ENCODE measurements at regions not wholly inside any gene's neighbourhood (a gene's known extent, or its start where the extent isn't known, plus 50 kb on each side); places are given as distances from the start of the nearest gene placed in this dataset.

DNA sequence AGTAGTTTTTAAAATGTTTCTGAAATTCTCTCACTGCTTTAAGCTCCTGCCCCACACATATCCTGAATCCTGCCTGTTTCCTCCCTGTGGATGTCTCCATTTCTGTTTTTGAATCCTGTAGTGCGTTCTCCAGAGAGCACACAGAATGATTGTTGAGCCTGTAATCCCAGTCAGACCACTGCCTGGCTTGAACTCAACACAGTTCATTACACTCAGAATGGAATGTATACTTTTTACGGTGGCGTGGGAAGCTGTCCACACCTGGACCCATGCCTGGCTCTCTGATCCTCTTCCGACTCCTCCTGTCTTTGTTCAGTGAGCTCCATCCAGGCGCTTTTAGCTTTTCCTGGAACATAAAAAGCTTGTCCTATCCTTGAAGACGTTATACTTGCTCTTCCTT, 1217.0 kb upstream of the PRKX start:
- no TSS peak for BruUV-seq (replicated peaks)
- Histone ChIP-seq H3K18ac (ENCODE audit: low read depth, low read length) (no peak overlapping the region), H3K79me1 (ENCODE audit: low read depth in 1 of 2, low read length in 2 of 2) (no peaks in the 10 kb centered on the region), H2BK5ac (ENCODE audit: low read depth, low read length, poor library complexity, severe bottlenecking) (no peak overlapping the region), H2AK9ac (replicated peaks; ENCODE audit: low read depth, low read length, poor library complexity) (no peak overlapping the region), H2AK5ac (ENCODE audit: low read depth, low read length) (no peak overlapping the region), H3K4me2 (ENCODE audit: low read depth, low read length) (no peak overlapping the region), H3K27me3 (ENCODE audit: control insufficient read depth, insufficient read depth, low read length) (no peaks in the 10 kb centered on the region), H4K91ac (ENCODE audit: insufficient read depth, low read depth, low read length) (no peak overlapping the region), H2AFZ (replicated peaks; ENCODE audit: low read length, poor library complexity) (no peak overlapping the region), H3K14ac (replicated peaks; ENCODE audit: low read depth, low read length) (no peak overlapping the region), H2BK120ac (ENCODE audit: low read depth, low read length) (no peak overlapping the region), H2BK15ac (ENCODE audit: low read depth, low read length) (no peak overlapping the region), H2BK20ac (ENCODE audit: low read depth, low read length) (no peak overlapping the region), H3K27ac (ENCODE audit: insufficient read depth, low read length) (no peak overlapping the region), H3K4me1 (ENCODE audit: control insufficient read depth, insufficient read depth, low read length) (no peaks in the 10 kb centered on the region), H3K56ac (ENCODE audit: extremely low read depth, insufficient read depth, low read length) (no peak overlapping the region), H3K4ac (ENCODE audit: low read depth, low read length) (no peak overlapping the region), H3K9me3 (ENCODE audit: control insufficient read depth, insufficient read depth, low read length) (peaks cover 10% of the 10 kb centered on the region), H3K36me3 (ENCODE audit: control insufficient read depth, insufficient read depth, low read length) (no peaks in the 10 kb centered on the region), H3K4me3 (ENCODE audit: insufficient read depth, low read depth, low read length) (no peak overlapping the region), H3K9ac (ENCODE audit: low read depth, low read length) (no peak overlapping the region), H4K5ac (ENCODE audit: low read depth, low read length) (no peak overlapping the region), H4K8ac (ENCODE audit: low read depth in 2 of 2, low read length in 2 of 2) (no peak overlapping the region), H4K20me1 (ENCODE audit: insufficient read depth, low read length) (no peaks in the 10 kb centered on the region), H3K9me1 (ENCODE audit: insufficient read depth, low read length) (no peaks in the 10 kb centered on the region), H3K23ac (ENCODE audit: low read depth, low read length) (no peak overlapping the region)
- dilution Hi-C loops (cut with HindIII; ENCODE audit: low sequenced_read_pairs, unreplicated experiment) (no loop called here), intact Hi-C loops (cut with micrococcal nuclease) (no loop called here), in situ Hi-C loops (cut with MboI; ENCODE audit: low sequenced_read_pairs) (no loop called here)
- no peak for TF ChIP-seq RCOR1 (IDR thresholded peaks at IDR 0.05; ENCODE audit: insufficient replicate concordance, low read length)
- no peak for TF ChIP-seq RFX5 (IDR thresholded peaks at IDR 0.05; ENCODE audit: low read depth, low read length)
- TF ChIP-seq RAD21 (IDR thresholded peaks at IDR 0.05; ENCODE audit: low read length): no peak
- TF ChIP-seq, protein P1, sequence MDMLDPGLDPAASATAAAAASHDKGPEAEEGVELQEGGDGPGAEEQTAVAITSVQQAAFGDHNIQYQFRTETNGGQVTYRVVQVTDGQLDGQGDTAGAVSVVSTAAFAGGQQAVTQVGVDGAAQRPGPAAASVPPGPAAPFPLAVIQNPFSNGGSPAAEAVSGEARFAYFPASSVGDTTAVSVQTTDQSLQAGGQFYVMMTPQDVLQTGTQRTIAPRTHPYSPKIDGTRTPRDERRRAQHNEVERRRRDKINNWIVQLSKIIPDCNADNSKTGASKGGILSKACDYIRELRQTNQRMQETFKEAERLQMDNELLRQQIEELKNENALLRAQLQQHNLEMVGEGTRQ (IDR thresholded peaks at IDR 0.05; ENCODE audit: low read depth, low read length): no peak
- no peak for ATAC-seq (ENCODE audit: low read depth)
- no peak for DNase-seq
- 33% methylated on average over 1 of the region's 6 CpGs; no CpG with 5 or more reads in 1 of the 2 experiments for WGBS, 2 experiments (ENCODE audit: extremely low coverage in 2 of 2, insufficient read length in 1 of 2)
- ChIA-PET CTCF (no interaction called here), POLR2A (ENCODE audit: unreplicated experiment) (no interaction called here)

Measured in IMR-90 (cell line).